Fibroblast of the aortic adventitia (primary cell): ENCODE measurements at regions not wholly inside any gene's neighbourhood (a gene's known extent, or its start where the extent isn't known, plus 50 kb on each side); places are given as distances from the start of the nearest gene placed in this dataset.

Experiments used
- DNase-seq: peaks from one replicate; pipeline ENCODE4 v3.0.0-alpha.2; 2010; ENCODE audit warnings: low read depth
- H3K4me3 ChIP-seq: 2 replicates; pipeline ENCODE4 v1.5.1; 2011; ENCODE audit warnings: low read depth, mild to moderate bottlenecking, control low read depth, low read length, moderate library complexity
- CTCF ChIP-seq: IDR thresholded peaks from 2 replicates; pipeline ENCODE4 v1.5.1; 2011; ENCODE audit warnings: mild to moderate bottlenecking, low read length, control low read depth, inconsistent platforms; ENCODE audit not compliant: insufficient read depth

DNA sequence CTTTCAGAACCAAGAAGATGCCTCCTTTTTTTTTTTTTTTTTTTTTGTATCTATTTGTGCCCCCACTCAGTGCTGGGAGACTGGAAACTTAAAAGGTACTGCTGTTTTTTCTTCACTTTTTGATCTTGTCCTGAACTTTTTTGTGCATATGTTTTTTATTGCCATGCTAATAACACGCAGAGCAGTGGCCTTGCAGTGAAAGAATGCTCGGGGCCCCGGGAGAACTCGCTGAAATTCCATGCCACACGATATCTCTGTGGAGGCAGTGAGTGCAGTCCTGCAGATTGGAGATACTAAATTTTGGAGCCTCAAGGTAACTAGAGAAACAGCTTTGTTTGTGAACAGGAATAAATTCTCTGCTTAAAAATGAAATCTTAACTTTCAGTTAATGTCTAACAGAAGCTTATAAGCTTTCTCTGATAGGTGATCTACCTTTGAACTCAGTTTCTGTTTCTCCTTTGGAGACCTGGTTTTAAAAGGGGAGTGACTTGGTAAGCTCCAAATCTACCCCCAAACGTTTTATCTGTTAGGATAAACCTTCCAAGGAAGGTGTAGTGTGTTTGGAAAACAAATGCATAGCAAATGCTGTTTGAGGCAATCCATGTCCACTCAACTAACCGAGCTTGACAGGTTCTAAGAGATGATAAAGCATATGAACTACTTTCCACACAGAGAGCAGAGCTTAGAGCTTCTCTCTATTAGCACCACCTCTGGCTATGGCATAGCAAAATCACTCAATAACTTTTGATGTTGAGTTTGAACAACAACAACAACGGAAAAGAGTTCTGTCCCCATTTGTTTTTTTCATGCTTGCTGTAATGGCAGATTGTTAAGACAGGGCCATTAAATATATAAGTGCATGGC, 113.7 kb upstream of the PLXNA2 start:
- no peak for TF ChIP-seq CTCF
- no peak overlapping the region for H3K4me3 ChIP-seq
- DNase-seq: no peak

GRCh38 chr1:208358651-208359050, 114.5 kb upstream of the PLXNA2 start:
- H3K4me3 ChIP-seq: no peak overlapping the region
- TF ChIP-seq CTCF: no peak
- no peak for DNase-seq

- no peak for TF ChIP-seq CTCF
- no peak for DNase-seq
- no peak overlapping the region for H3K4me3 ChIP-seq
Observed at GRCh38 chr1:208362011-208362410, 117.8 kb upstream of the PLXNA2 start.

GRCh38 chr1:208366559-208366958, 122.4 kb upstream of the PLXNA2 start:
- TF ChIP-seq CTCF: no peak
- no peak for DNase-seq
- H3K4me3 ChIP-seq: no peak overlapping the region

DNA sequence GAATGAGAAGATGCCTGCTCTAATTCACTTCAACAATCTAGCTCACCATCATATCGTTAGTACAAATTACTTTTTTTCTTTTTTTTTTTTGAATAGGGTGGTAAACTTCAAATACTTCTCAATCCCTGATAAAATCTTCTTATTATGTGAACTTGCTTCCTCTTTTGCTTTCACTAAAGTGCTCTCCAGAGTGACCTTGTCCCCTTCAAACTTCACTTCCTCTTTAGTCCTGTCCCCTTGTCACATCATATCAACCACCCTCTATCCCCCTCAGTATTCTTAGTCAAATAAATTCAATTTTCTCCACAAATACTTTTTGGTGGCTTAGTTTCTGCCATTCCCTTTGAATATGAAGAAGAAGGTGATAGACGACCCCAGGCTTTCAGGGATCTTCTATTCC, 124.9 kb upstream of the PLXNA2 start:
- no peak for DNase-seq
- no peak for TF ChIP-seq CTCF
- H3K4me3 ChIP-seq: no peak overlapping the region

DNA sequence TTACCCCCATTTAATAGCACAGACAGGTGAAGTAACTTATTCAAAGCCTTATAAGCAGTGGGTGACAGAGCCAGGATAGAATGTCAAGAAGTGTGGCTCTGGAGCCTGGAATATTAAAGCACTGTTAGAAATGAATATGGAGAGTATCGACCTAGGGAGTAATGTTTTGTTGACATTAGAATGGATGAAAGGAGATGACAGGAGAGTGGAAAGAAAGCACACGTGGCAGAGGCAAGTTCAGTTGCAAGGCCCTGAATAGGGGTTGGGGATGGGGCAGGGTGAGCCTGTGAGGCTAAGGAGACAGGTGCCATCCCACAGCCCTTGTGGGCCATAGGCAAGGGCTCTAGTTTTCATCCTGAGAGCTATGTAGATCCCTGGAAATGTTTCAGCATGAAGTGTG, 125.5 kb upstream of the PLXNA2 start:
- TF ChIP-seq CTCF: no peak
- no peak for DNase-seq
- no peak overlapping the region for H3K4me3 ChIP-seq
